NB4 (cell line): ENCODE measurements at regions not wholly inside any gene's neighbourhood (a gene's known extent, or its start where the extent isn't known, plus 50 kb on each side); places are given as distances from the start of the nearest gene placed in this dataset.

ENCODE experiments used
- DNase-seq: peaks from one replicate; pipeline ENCODE4 v3.0.0; 2010; ENCODE audit warnings: low read depth
- H3K4me3 ChIP-seq: one replicate; pipeline ENCODE4 v1.5.1; 2011; ENCODE audit warnings: mild to moderate bottlenecking, low read depth, low read length, moderate library complexity
- CTCF ChIP-seq: IDR thresholded peaks from one replicate; pipeline ENCODE4 v1.5.1; 2012; ENCODE audit warnings: low read depth, low read length
- MAX ChIP-seq: IDR thresholded peaks from 2 replicates; pipeline ENCODE4 v1.6.1; 2011; ENCODE audit warnings: low read depth, low read length
- MYC ChIP-seq: IDR thresholded peaks from 2 replicates; pipeline ENCODE4 v1.6.1; 2011; ENCODE audit warnings: low read depth, low read length
- POLR2A ChIP-seq: IDR thresholded peaks from 2 replicates; pipeline ENCODE4 v1.6.1; 2011; ENCODE audit warnings: mild to moderate bottlenecking; ENCODE audit not compliant: insufficient read length; ENCODE audit errors: extremely low read depth

- DNase-seq, result no peak
- no peak overlapping the region for H3K4me3 ChIP-seq
- no peak for TF ChIP-seq MYC
- TF ChIP-seq POLR2A, result no peak
- no peak for TF ChIP-seq CTCF
- no peak for TF ChIP-seq MAX
Measured at GRCh38 chr3:43810797-43811196, 120.1 kb downstream of the ABHD5 start.

GRCh38 chr3:43814461-43814860 is 123.7 kb downstream of the ABHD5 start:
- DNase-seq, result no peak
- TF ChIP-seq MYC (no peak), POLR2A (no peak), MAX (no peak), CTCF (no peak)
- H3K4me3 ChIP-seq, result no peak overlapping the region

GRCh38 chr3:43816372-43816771 is 125.6 kb downstream of the ABHD5 start:
- TF ChIP-seq CTCF (no peak), MAX (no peak), MYC (no peak), POLR2A (no peak)
- DNase-seq, result no peak

GRCh38 chr3:43817064-43817463 is 126.3 kb downstream of the ABHD5 start:
- DNase-seq, result no peak
- H3K4me3 ChIP-seq, result no peak overlapping the region
- no peak for TF ChIP-seq MAX
- no peak for TF ChIP-seq CTCF
- TF ChIP-seq MYC, result no peak
- TF ChIP-seq POLR2A, result no peak

More at GRCh38 chr3:43816372-43816771, 125.6 kb downstream of the ABHD5 start:
- no peak overlapping the region for H3K4me3 ChIP-seq

- TF ChIP-seq CTCF (no peak), POLR2A (no peak), MAX (no peak), MYC (no peak)
- no peak overlapping the region for H3K4me3 ChIP-seq
- no peak for DNase-seq
Measured at GRCh38 chr3:43817825-43818224, 127.1 kb downstream of the ABHD5 start.

- no peak for DNase-seq
- no peak overlapping the region for H3K4me3 ChIP-seq
- TF ChIP-seq POLR2A (no peak), MAX (no peak), CTCF (no peak), MYC (no peak)
Measured at GRCh38 chr3:43818229-43818628, 127.5 kb downstream of the ABHD5 start.
